Osteocyte (in vitro differentiated cells): ENCODE measurements at regions not wholly inside any gene's neighbourhood (a gene's known extent, or its start where the extent isn't known, plus 50 kb on each side); places are given as distances from the start of the nearest gene placed in this dataset.

Experiments
- DNase-seq: peaks from one replicate; pipeline ENCODE4 v3.0.0; 2021; ENCODE audit warnings: mixed read lengths; ENCODE audit not compliant: unreplicated experiment; ENCODE audit errors: extremely low spot score
- H3K27ac Mint-ChIP-seq: one replicate; pipeline ENCODE4 v1.8.0; 2021; ENCODE audit warnings: mild to moderate bottlenecking, mixed read lengths; ENCODE audit not compliant: unreplicated experiment
- H3K27me3 Mint-ChIP-seq: one replicate; pipeline ENCODE4 v1.8.0; 2021; ENCODE audit warnings: mixed read lengths; ENCODE audit not compliant: unreplicated experiment
- H3K36me3 Mint-ChIP-seq: one replicate; pipeline ENCODE4 v1.8.0; 2021; ENCODE audit warnings: mixed read lengths; ENCODE audit not compliant: unreplicated experiment
- H3K4me1 Mint-ChIP-seq: one replicate; pipeline ENCODE4 v1.8.0; 2021; ENCODE audit warnings: mixed read lengths; ENCODE audit not compliant: unreplicated experiment
- H3K4me3 Mint-ChIP-seq: one replicate; pipeline ENCODE4 v1.8.0; 2021; ENCODE audit warnings: mild to moderate bottlenecking, moderate library complexity, mixed read lengths; ENCODE audit not compliant: unreplicated experiment
- H3K9me3 Mint-ChIP-seq: one replicate; pipeline ENCODE4 v1.8.0; 2021; ENCODE audit warnings: mixed read lengths; ENCODE audit not compliant: unreplicated experiment
- CTCF ChIP-seq: fragments of 200-600 bp; sonication (generic); IDR thresholded peaks from 2 replicates; pipeline ENCODE4 v1.5.0; 2021; ENCODE audit warnings: antibody characterized with exemption, mild to moderate bottlenecking, moderate library complexity

- DNase-seq, result no peak
- Mint-ChIP-seq H3K4me3 (no peak overlapping the region), H3K36me3 (no peaks in the 10 kb centered on the region), H3K27ac (no peak overlapping the region), H3K4me1 (no peaks in the 10 kb centered on the region), H3K9me3 (peaks cover 11% of the 10 kb centered on the region), H3K27me3 (no peaks in the 10 kb centered on the region)
- TF ChIP-seq CTCF, result no peak
Observed at GRCh38 chr22:47395481-47395880, 633.0 kb downstream of the TBC1D22A start.

GRCh38 chr22:47394504-47395440, 632.3 kb downstream of the TBC1D22A start:
- H3K27ac Mint-ChIP-seq, result no peak overlapping the region
- DNase-seq, result no peak
- no peaks in the 10 kb centered on the region for H3K36me3 Mint-ChIP-seq
- H3K27me3 Mint-ChIP-seq, result no peaks in the 10 kb centered on the region
- no peaks in the 10 kb centered on the region for H3K4me1 Mint-ChIP-seq
- H3K9me3 Mint-ChIP-seq, result peaks cover 11% of the 10 kb centered on the region
- H3K4me3 Mint-ChIP-seq, result no peak overlapping the region
- TF ChIP-seq CTCF, result no peak

- Mint-ChIP-seq H3K9me3 (peaks cover 7% of the 10 kb centered on the region), H3K27me3 (no peaks in the 10 kb centered on the region), H3K36me3 (no peaks in the 10 kb centered on the region), H3K4me1 (no peaks in the 10 kb centered on the region), H3K4me3 (no peak overlapping the region), H3K27ac (no peak overlapping the region)
- DNase-seq, result no peak
- no peak for TF ChIP-seq CTCF
Observed at GRCh38 chr22:47393191-47393590, 630.7 kb downstream of the TBC1D22A start.

GRCh38 chr22:47392729-47393128, 630.3 kb downstream of the TBC1D22A start:
- Mint-ChIP-seq H3K4me1 (no peaks in the 10 kb centered on the region), H3K27me3 (no peaks in the 10 kb centered on the region), H3K36me3 (no peaks in the 10 kb centered on the region), H3K4me3 (no peak overlapping the region), H3K9me3 (peaks cover 7% of the 10 kb centered on the region), H3K27ac (no peak overlapping the region)
- no peak for TF ChIP-seq CTCF
- DNase-seq, result no peak

- no peaks in the 10 kb centered on the region for H3K4me1 Mint-ChIP-seq
- no peak for DNase-seq
- no peaks in the 10 kb centered on the region for H3K27me3 Mint-ChIP-seq
- H3K4me3 Mint-ChIP-seq, result no peak overlapping the region
- H3K27ac Mint-ChIP-seq, result no peak overlapping the region
- peaks cover 5% of the 10 kb centered on the region for H3K9me3 Mint-ChIP-seq
- H3K36me3 Mint-ChIP-seq, result no peaks in the 10 kb centered on the region
- no peak for TF ChIP-seq CTCF
Observed at GRCh38 chr22:47392054-47392347, 629.6 kb downstream of the TBC1D22A start.
